ENCODE measurements at regions not wholly inside any gene's neighbourhood (a gene's known extent, or its start where the extent isn't known, plus 50 kb on each side); places are given as distances from the start of the nearest gene placed in this dataset.

GRCh38 chr15:95160316-95160715, 929.0 kb downstream of the MCTP2 start:
- TF ChIP-seq CTCF (conservative IDR thresholded peaks at IDR 0.05; ENCODE audit: low read depth, low read length): no peak
- no peak for DNase-seq (ENCODE audit: low read depth)
- no peak overlapping the region for H3K4me3 ChIP-seq (ENCODE audit: low read length)

- DNase-seq (ENCODE audit: low read depth): no peak
- TF ChIP-seq CTCF (conservative IDR thresholded peaks at IDR 0.05; ENCODE audit: low read depth, low read length): no peak
Measured at GRCh38 chr15:95162069-95162468, 930.7 kb downstream of the MCTP2 start.

GRCh38 chr15:95162531-95162930, 931.2 kb downstream of the MCTP2 start:
- H3K4me3 ChIP-seq (ENCODE audit: low read length): no peak overlapping the region
- no peak for DNase-seq (ENCODE audit: low read depth)
- no peak for TF ChIP-seq CTCF (conservative IDR thresholded peaks at IDR 0.05; ENCODE audit: low read depth, low read length)

More at GRCh38 chr15:95162069-95162468, 930.7 kb downstream of the MCTP2 start:
- no peak overlapping the region for H3K4me3 ChIP-seq (ENCODE audit: low read length)

GRCh38 chr15:95162967-95163531, 931.7 kb downstream of the MCTP2 start:
- no peak for TF ChIP-seq CTCF (conservative IDR thresholded peaks at IDR 0.05; ENCODE audit: low read depth, low read length)
- DNase-seq (ENCODE audit: low read depth): no peak
- no peak overlapping the region for H3K4me3 ChIP-seq (ENCODE audit: low read length)

GRCh38 chr15:95168152-95168551, 936.8 kb downstream of the MCTP2 start:
- H3K4me3 ChIP-seq (ENCODE audit: low read length): no peak overlapping the region
- TF ChIP-seq CTCF (conservative IDR thresholded peaks at IDR 0.05; ENCODE audit: low read depth, low read length): no peak
- DNase-seq (ENCODE audit: low read depth): no peak

- no peak for TF ChIP-seq CTCF (conservative IDR thresholded peaks at IDR 0.05; ENCODE audit: low read depth, low read length)
- H3K4me3 ChIP-seq (ENCODE audit: low read length): no peak overlapping the region
- DNase-seq (ENCODE audit: low read depth): no peak
Measured at GRCh38 chr15:95168951-95169431, 937.6 kb downstream of the MCTP2 start.
